CD4-positive, alpha-beta T cell treated with Interleukin-4 for 4 hours (primary cell): ENCODE measurements at regions not wholly inside any gene's neighbourhood (a gene's known extent, or its start where the extent isn't known, plus 50 kb on each side); places are given as distances from the start of the nearest gene placed in this dataset.
"Not testable (repeated sequence)": the region's sequence is repeated elsewhere in the genome, so short reads cannot be mapped to it uniquely, and the experiment has no call there.

Experiments
- DNase-seq: peaks from one replicate; pipeline ENCODE4 v3.0.0-alpha.2; 2020

- DNase-seq, result not testable (repeated sequence)
These were observed 62.8 kb downstream of the RPS24 start for GRCh38 chr10:78096486-78096885.

- DNase-seq, result not testable (repeated sequence)
These were observed 68.9 kb downstream of the RPS24 start for GRCh38 chr10:78102593-78102992.

- no peak for DNase-seq
These were observed 75.5 kb downstream of the RPS24 start for GRCh38 chr10:78109210-78109609.

DNA sequence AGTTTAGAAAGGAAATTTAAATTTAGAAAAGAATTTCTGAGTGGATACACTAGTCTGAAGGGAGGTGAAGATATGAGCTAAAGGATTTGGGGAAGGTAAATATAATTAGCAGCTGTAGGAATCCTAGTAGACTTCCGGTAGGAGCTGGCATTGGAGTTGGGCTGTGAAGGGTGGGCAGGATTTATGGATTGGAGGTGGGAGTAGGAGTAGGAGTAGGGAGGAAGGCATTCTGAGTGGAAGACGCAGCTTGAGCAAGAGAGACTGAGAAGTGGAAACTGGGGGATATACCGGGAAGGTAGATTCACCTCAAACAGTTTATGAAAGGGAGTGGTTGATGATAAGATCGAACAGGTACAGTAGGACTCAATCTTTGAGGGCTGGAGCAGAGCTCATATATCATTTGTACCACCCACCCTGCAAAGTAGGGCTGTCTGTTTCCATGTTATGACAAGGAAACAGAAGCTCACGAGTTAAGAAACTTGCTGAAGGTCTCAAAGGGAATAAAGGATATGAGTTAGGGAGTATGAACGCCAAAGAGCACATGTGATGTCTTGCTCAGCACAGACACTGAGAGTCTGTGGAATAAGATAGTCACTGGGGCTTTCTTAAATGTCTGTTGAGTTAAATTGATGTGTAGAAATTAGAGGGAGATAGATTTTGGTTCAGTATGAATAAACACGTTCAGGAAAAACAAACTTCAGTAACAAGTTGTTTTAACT lies 81.6 kb downstream of the RPS24 start:
- no peak for DNase-seq

DNA sequence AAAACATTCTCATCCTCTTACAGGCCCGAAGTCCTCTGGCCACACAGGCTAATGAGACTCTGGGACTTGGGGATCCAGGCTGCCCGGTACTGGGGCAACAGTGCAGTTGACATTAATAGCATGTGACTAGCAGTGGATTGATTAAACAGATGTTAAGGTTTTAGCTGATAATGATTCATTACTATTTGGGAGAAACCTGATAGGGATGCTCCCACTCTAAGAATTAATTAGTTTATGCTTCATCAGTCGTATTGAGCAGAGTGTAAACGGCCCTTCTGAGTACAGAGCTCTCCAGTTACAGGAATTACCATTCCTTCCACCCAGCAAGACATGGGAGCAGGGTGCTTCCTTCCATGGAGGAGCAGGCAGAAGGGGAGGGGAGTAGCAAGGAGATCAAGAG lies 82.7 kb downstream of the RPS24 start:
- DNase-seq, result no peak

- DNase-seq, result no peak
These were observed 84.9 kb downstream of the RPS24 start for GRCh38 chr10:78118591-78118990.

GRCh38 chr10:78121801-78122200 lies 88.1 kb downstream of the RPS24 start:
- DNase-seq, result no peak

GRCh38 chr10:78124167-78124566 lies 90.5 kb downstream of the RPS24 start:
- no peak for DNase-seq

DNA sequence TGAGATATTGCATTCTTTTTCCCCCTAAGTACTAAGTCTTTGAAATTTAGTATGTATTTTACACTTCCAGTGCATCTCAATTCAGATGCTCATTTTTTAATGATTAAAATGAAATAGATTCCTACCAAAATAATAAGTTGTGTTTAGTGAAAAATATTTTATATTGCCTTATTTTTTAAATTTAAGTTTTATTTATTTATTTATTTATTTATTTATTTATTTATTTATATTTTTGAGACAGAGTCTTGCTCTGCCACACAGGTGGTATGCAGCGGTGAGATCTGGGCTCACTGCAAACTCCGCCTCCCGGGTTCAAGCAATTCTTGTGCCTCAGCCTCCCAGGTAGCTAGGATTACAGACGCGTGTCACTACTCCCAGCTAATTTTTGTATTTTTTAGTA lies 95.5 kb downstream of the RPS24 start:
- DNase-seq, result no peak

DNA sequence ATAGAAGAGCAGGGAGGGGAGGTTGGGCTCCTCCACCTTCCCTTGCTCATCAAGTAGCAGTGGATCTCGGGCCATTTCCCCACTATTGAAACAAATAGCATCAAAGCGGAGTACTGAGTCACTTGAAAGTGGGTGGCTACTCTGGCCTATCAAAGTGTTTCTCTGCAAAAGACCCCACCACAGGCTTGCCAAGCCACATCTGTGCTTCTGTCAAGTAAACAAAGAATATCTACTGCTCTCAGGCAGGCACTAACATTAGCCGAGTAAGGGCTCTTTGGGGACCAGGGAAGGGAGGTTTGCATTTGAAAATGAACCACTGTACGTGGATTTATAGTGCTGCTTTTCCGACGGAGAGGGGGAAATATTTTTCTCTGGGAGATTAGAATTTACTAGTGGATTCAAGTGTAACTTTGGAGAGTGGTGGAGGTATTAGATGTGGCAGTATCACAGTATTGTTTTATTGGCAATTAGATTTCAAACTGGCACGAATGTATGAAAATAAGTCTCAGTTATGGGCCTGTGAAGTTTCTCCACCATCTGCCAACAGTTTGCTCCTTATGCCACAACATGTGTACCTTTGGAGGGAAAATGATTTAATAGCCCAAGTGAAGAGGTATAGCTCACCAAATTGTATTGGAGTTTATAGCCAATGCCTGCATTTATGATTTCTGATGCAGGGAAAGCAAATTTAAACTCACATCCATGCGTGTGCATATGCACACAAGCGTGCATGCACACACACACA lies 97.5 kb downstream of the RPS24 start:
- DNase-seq, result no peak

DNA sequence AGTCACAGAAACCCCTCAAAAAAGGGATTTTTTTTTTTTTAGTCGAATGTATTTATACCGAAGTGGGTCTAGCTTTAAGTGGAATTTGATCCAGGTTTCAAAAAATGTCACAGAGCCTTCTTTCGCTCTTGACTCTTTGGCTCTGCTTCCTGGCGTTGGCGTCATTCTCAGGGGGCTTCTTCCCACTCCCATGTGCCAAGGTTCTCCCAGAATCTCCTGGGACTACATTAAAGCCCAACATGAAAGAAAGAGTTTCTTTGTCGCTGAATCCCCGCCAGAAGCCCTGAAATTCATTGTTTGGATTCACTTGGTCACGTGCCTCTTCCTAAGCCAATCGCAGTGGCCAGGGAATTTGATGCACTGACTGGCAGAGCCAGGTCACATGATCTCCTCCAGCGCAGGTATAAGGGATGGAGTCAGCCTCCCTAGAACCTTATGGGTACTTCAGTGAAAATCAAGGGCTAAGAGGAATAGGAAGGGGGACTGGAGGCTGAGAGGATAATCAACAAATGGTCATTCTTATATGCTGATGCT lies 101.2 kb downstream of the RPS24 start:
- DNase-seq, result no peak

GRCh38 chr10:78137147-78137546 lies 103.5 kb downstream of the RPS24 start:
- DNase-seq, result no peak

- no peak for DNase-seq
These were observed 105.7 kb downstream of the RPS24 start for GRCh38 chr10:78139341-78139740.

DNA sequence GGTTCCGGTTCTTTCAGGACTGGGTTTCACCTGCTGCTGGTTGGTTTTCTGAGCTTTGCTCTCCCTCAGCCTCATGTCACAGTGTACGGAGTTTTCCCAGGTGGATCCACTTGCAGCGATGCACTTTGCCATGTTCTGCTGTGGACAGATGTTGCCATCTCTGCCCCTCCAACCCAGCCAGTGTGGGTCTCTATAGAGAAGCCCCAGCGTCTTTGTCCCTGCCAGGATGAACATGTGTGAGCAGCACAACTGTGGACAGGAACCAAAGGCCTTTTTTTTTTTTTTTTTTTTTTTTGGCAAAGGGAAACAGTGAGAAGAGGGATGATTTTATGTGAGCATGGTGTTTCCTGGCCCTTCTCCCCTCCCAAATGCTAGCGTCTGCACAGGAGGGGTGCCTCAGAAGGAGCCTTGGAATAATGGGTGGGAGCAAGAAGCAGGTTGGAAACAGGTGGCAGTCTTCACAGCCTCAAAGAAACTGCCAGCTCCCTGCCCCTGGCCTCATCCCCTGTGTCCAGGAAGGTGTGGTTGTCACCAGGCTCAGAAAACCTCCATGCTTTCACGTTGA lies 106.5 kb downstream of the RPS24 start:
- no peak for DNase-seq

- DNase-seq, result no peak
These were observed 109.9 kb downstream of the RPS24 start for GRCh38 chr10:78143576-78143975.

DNA sequence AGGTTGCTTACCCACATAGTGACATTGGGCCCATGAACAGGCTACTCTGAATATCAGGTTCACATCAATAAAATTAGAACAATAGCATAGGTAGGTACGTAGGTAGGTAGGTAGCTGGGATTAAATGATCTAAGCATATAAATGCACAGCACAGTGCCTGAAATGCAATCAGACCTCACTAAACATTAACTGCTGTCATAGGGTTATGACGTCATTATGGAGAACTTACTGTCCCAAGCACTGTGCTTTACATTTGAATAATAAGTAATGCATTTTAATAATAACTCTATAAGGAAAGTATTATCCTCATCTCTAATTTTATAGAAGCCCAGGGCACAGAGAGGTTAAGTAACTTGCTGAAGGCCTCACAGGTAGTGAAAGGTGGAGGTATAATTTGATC lies 112.5 kb downstream of the RPS24 start:
- DNase-seq, result no peak

DNA sequence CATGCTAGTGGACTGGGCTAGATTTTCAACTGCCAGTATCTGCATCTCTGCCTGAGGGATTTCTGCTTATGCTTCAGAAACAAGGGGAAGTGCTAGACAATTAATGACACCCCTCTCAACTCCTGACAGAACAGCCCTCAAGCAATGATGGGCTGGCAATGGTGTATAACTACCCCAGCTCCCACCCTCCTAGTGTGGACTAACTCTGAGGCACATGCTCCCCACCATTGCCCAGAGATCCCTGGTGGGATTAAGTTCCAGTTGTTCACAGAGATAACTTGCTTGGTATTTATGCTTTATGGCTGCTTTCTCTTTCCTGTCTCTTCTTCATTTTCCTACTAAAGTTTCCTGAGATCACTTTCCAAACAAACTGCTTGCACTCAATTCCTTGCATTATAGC lies 113.5 kb downstream of the RPS24 start:
- DNase-seq, result no peak

GRCh38 chr10:78148216-78148960 lies 114.7 kb downstream of the RPS24 start:
- no peak for DNase-seq

- no peak for DNase-seq
These were observed 115.4 kb downstream of the RPS24 start for GRCh38 chr10:78148961-78149612.

GRCh38 chr10:78150756-78151155 lies 117.1 kb downstream of the RPS24 start:
- no peak for DNase-seq

DNA sequence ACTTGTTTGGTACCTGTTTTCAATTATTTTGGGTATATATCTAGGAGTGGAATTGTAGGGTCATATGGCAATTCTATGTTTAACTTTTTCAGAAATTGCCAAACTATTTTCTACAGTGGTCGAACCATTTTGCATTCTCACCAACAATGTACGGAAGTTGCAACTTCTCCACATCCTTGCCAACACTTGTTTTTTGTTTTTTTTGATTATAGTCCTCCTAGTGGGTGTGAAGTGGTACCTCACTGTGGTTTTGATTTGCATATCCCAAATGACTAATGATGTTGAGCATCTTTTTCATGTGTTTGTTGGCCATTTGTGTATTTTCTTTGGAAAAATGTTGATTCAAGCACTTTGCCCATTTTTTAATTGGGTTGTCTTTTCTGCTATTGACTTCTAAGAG lies 122.1 kb downstream of the RPS24 start:
- DNase-seq, result no peak

GRCh38 chr10:78160591-78160990 lies 126.9 kb downstream of the RPS24 start:
- DNase-seq, result no peak

DNA sequence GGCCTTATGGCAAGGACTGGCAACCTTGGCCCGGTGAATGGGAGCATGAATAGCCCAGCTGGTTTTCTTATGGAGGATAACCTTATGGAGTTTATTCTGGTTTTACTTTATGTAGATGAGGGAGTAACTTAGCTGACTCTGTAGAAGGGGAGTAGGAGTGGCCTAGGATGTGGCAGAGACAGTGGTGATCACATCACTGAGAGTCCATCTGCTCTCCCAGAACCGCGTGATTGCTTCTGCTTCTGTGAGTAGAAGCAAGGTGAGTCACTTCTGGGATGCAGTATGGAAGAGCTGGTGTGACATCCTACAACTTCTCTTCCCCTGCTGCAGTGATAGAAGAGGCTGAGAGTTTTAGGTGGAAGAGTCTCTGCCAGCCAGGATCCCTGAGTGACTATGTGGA lies 129.2 kb downstream of the RPS24 start:
- DNase-seq, result no peak
